ENCODE measurements at regions not wholly inside any gene's neighbourhood (a gene's known extent, or its start where the extent isn't known, plus 50 kb on each side); places are given as distances from the start of the nearest gene placed in this dataset.

- no peak for TF ChIP-seq CTCF (IDR thresholded peaks at IDR 0.05; ENCODE audit: borderline replicate concordance, extremely low read depth, low read length, poor library complexity, severe bottlenecking)
- TF ChIP-seq EZH2 (IDR thresholded peaks at IDR 0.05; ENCODE audit: borderline replicate concordance, low read depth, low read length, severe bottlenecking) = no peak
Observed at GRCh38 chr2:23293731-23294130, 91.2 kb upstream of the KLHL29 start.

Data from DND-41 (cell line).